ENCODE measurements at regions not wholly inside any gene's neighbourhood (a gene's known extent, or its start where the extent isn't known, plus 50 kb on each side); places are given as distances from the start of the nearest gene placed in this dataset.
"Not testable (repeated sequence)": the region's sequence is repeated elsewhere in the genome, so short reads cannot be mapped to it uniquely, and the experiment has no call there.

GRCh38 chr7:142698429-142698828 is 50.8 kb upstream of the PRSS1 start:
- no peak for DNase-seq

DNA sequence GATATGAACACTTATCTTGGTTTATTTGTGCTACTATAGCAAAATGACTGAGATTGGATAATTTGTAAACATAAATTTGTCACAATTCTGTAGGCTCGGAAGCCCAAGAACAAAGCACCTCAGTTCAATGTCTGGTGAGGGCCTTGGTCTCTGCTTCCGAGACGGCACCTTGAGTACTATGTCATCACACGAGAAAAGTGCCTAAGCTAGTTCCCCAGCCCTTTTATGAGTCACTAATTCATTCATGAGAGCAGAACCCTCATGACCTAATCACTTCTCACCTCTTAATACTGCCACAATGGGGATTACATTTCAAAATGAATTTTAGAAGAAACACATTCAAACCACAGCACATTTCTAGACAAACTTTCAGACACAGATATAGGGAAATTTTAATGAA is 52.0 kb upstream of the PRSS1 start:
- DNase-seq, result no peak

GRCh38 chr7:142696456-142697179 is 52.7 kb upstream of the PRSS1 start:
- no peak for DNase-seq

DNA sequence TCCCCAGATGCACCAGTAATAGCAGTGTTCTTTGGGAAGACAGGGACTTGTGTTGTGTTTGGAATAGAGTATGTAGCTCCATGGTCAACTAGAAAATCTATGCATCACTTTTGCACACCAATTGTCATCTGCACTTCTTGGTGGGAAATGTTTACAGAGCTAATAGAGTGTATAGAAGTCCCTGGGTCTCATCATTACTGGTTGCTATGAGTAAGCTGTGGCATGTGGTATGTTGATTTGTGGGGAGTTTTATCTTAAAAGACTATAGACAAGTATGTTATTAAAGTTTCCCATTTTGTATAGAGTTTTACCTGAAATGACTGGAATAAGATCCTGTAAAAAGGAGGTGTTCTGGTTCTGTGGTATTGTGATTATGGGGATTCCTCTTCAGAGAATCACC is 55.4 kb upstream of the PRSS1 start:
- DNase-seq, result no peak

DNA sequence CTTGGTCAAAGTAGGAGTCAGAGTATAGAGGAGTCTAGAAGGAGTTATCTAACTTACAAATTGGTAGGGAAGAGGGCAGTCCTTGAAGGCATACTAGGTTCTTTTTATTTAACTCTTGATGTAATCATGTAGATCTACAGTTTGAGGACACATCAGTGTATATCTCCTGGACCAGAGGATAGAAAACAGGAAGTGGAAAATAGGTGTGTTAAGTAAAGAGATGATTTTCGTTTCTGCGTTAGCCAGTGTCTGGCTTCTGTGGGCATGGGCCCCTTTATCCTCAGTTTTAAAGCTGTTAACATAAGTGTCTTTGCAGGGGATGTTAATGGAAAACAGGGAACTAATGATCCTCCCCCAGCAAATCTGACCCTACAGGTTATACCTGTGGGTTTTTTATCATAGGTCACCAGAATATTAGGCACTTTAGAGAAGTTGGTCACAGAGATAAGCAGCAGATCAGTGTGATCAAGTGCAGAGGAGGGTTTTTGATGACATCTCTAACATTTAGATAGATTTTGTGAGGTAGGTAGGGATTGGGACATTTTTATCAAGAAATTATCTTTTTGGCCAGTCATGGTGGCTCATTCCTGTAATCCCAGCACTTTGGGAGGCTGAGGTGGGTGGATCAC is 58.6 kb upstream of the PRSS1 start:
- no peak for DNase-seq

GRCh38 chr7:142689439-142690120 is 59.7 kb upstream of the PRSS1 start:
- DNase-seq, result no peak

GRCh38 chr7:142685877-142686508 is 63.3 kb upstream of the PRSS1 start:
- DNase-seq, result no peak

GRCh38 chr7:142681314-142682092 is 67.8 kb upstream of the PRSS1 start:
- no peak for DNase-seq

DNA sequence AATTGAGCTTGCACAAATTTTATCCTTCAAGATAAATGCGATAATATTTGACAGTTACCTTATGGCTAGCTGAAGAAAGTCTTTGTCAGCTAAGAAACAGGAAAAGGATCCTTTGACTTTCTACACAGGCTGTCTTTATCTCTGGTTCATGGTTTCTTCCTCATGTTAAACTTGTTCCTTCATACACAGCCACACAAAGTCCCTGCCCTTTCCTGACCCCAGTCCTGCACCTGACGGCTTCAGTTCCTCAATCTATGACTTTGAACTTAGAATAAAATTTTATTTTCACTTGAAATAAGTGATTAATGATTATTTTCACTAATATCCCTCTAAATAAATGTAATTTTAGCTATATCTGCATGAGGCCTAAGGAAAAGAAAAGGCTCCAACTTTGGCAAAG is 77.8 kb upstream of the PRSS1 start:
- DNase-seq, result no peak

GRCh38 chr7:142670511-142670910 is 78.8 kb upstream of the PRSS1 start:
- DNase-seq, result no peak

GRCh38 chr7:142669074-142669654 is 80.1 kb upstream of the PRSS1 start:
- no peak for DNase-seq

DNA sequence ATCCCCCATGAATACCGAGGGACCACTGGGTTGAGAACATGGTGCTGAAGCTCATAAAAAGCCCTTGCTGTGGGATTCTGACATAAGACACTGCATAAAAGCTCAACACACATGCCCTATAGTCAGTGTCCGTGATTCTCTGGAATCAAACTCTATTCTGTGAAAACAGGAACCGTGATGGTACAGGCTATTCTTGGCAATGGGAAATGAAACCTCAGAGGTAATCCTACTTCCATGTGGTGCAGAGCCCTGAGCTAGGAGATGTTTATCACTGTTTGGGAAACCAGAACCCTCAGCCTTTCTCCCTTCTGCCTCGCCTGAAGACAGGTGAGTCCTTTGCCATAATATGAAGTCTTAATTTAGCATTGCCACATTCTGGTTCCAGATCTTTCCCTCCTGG is 80.8 kb upstream of the PRSS1 start:
- no peak for DNase-seq

DNA sequence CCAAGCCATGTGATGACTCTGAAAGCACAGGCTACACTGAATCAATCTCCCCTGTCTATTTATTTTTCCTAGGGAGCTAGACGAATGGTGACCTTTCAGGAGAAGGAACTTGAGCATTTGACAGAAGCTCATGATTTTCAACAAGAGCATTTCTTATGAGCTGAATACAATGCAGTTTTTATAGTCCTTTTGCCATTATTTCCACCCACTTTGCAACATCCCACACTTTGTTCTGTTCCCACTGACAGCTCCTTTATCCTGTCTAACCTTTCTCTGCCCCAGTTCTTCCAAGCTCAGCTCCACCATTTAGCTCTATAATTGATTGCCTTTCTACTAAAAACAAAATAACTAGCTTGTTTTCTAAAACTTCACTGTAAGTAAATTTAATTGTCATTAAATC is 91.9 kb upstream of the PRSS1 start:
- no peak for DNase-seq

DNA sequence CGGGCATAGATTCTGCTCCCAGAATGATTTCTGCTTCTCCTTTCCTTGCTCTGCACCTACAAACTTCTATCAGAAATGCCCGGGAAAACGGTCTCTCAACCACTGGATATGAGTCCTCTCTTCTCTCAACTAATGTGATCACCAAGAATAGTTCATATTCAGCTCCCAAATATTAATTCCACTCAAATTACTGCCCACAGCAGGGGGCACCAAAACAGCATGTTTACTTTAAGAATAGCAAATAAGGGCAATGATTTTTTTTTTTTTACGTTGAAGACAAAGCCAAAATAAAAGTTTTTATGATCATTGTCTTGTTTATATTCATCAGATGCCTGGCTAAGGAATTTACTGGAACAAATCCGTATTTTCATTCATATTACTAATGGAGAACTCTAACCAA is 94.9 kb upstream of the PRSS1 start:
- no peak for DNase-seq

- DNase-seq, result no peak
Measured at GRCh38 chr7:142647749-142648148, 101.5 kb upstream of the PRSS1 start.

GRCh38 chr7:142646386-142647140 is 102.7 kb upstream of the PRSS1 start:
- no peak for DNase-seq

DNA sequence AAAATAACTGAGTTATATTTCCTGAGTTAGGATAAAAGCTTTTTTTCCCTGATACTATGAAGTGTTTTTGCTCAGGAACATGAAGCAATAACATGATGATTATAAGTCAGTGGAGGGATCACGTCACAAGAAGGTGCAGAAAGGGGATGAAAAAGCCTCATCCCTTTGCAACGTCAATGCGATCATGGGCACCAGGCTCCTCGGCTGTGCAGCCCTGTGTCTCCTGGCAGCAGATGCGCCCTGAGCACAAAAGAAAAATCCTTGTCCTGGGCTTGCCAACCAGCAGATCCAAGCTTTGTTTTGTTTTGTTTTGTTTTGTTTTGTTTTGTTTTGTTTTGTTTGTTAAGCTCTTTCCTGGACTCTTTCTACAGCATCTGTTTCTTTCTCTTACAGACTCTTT is 103.5 kb upstream of the PRSS1 start:
- no peak for DNase-seq

GRCh38 chr7:142642316-142642715 is 107.0 kb upstream of the PRSS1 start:
- DNase-seq, result no peak

GRCh38 chr7:142641252-142641651 is 108.0 kb upstream of the PRSS1 start:
- not testable (repeated sequence) for DNase-seq

- no peak for DNase-seq
Measured at GRCh38 chr7:142638581-142638980, 110.7 kb upstream of the PRSS1 start.

DNA sequence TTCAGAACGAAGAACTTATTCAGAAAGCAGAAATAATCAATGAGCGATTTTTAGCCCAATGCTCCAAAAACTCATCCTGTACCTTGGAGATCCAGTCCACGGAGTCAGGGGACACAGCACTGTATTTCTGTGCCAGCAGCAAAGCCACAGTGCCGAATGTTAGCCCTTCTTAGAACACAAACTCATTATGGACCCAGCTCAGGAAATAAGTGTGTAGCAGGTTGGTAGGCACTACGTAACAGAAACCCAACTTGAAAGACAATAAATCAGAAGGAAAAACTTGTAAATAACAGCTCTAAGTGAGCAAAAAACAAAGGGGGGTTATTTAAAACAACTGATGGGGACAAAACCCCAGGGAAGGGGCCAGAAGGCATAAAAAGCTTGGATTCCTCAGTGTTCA is 112.0 kb upstream of the PRSS1 start:
- no peak for DNase-seq

DNA sequence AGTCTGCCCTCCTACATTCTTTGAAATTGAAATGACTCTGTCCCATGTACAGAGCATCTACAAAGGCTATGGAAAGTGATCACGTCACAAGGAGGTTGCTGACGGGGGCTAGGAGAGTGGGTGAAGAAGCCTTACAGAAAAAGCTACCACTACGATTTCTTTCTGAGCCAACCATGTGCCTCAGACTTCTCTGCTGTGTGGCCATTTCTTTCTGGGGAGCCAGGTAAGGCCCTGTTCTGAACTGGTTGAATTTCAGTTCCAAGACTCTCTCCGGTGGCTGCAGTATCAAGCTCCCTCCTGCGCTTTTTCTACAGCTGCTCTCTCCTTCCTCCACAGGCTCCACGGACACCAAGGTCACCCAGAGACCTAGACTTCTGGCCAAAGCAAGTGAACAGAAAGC is 112.5 kb upstream of the PRSS1 start:
- DNase-seq, result no peak
